Esophagus muscularis mucosa (tissue), 3 donors: ENCODE measurements at regions not wholly inside any gene's neighbourhood (a gene's known extent, or its start where the extent isn't known, plus 50 kb on each side); places are given as distances from the start of the nearest gene placed in this dataset.

Experiments used
- CTCF ChIP-seq, 3 experiments: fragments of 200-600 bp in 2 of 3; fragments of 450-650 bp in 1 of 3; sonication (generic) in 2 of 3; IDR thresholded peaks; one replicate each; pipeline ENCODE4 v1.5.1; 2017 to 2019; ENCODE audit warnings: antibody characterized with exemption in 3 of 3, mild to moderate bottlenecking in 2 of 3, moderate library complexity in 1 of 3
- POLR2A ChIP-seq: fragments of 450-650 bp; IDR thresholded peaks from one replicate; pipeline ENCODE4 v1.6.1; 2017; ENCODE audit warnings: antibody characterized with exemption, moderate library complexity, mild to moderate bottlenecking, low read depth
- POLR2AphosphoS5 ChIP-seq, 2 donors: sonication (generic); formaldehyde crosslinking; IDR thresholded peaks; one replicate each; pipeline ENCODE4 v1.6.1; 2017; ENCODE audit warnings: antibody characterized with exemption in 2 of 2

- no peak for TF ChIP-seq CTCF (IDR thresholded peaks at IDR 0.05)
- TF ChIP-seq POLR2AphosphoS5 (IDR thresholded peaks at IDR 0.05), result no peak
- TF ChIP-seq POLR2A, result no peak
Observed at GRCh38 chr12:64560396-64561301, 49.6 kb upstream of the RASSF3 start.
